ENCODE measurements at regions not wholly inside any gene's neighbourhood (a gene's known extent, or its start where the extent isn't known, plus 50 kb on each side); places are given as distances from the start of the nearest gene placed in this dataset.

DNA sequence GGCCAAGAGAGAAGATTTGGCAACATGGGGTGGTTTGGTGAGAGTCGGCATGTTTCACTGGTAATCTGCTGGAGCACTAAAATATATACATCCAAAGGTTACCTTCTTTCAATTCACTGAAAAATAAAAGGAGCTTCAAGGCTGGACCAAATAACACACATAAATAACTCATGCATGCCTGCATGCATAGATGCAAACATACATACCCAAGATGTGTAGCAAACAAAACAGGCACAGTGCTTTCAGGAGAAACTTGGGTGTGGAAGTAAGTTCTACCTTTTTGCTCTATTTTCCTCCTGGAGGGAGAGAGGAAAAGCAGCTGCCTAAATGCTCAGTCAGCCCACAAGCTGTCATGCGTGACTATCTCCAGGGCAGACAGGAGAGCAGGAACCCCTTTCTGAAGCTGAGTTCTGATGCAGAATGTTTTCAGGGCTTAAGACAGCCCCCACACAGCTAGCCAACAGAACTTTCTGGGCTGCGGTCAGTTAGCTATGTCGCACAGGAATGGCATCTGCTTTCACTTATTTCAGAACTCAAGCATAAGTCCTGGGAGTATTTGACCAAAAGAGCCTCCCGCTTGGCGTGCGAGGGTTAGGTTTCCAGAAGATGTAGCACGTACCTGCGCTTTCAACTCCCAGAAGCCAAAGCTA lies 166.2 kb downstream of the TOMM20 start (continued):
- TF ChIP-seq ZNF444 (CRISPR knock-in tag; IDR thresholded peaks at IDR 0.05) (no peak), ZBED1 (IDR thresholded peaks at IDR 0.05) (no peak), HBP1 (CRISPR knock-in tag; IDR thresholded peaks at IDR 0.05) (no peak), THAP7 (CRISPR knock-in tag; IDR thresholded peaks at IDR 0.05) (no peak), ZNF766 (CRISPR knock-in tag; conservative IDR thresholded peaks at IDR 0.05) (no peak), TAF15 (IDR thresholded peaks at IDR 0.05; ENCODE audit: low read depth, low read length) (no peak), KLF1 (tag; IDR thresholded peaks at IDR 0.05) (no peak), POLR3G (IDR thresholded peaks at IDR 0.05; ENCODE audit: extremely low read depth, insufficient read length, insufficient replicate concordance) (no peak), CXXC5 (CRISPR knock-in tag; IDR thresholded peaks at IDR 0.05) (no peak), PBX2 (CRISPR knock-in tag; IDR thresholded peaks at IDR 0.05; ENCODE audit: low read depth) (no peak), PBX2 (tag; conservative IDR thresholded peaks at IDR 0.05; ENCODE audit: low read depth) (no peak; the same call in 1 of the 2 replicates), HOXB6 (CRISPR knock-in tag; IDR thresholded peaks at IDR 0.05; ENCODE audit: borderline replicate concordance) (no peak), CCAR2 (IDR thresholded peaks at IDR 0.05; ENCODE audit: low read depth, low read length) (no peak), HDGF (IDR thresholded peaks at IDR 0.05) (no peak), SNAPC5 (CRISPR knock-in tag; IDR thresholded peaks at IDR 0.05) (no peak), SLC30A9 (CRISPR knock-in tag; IDR thresholded peaks at IDR 0.05) (no peak)
- TF ChIP-seq, protein P1, sequence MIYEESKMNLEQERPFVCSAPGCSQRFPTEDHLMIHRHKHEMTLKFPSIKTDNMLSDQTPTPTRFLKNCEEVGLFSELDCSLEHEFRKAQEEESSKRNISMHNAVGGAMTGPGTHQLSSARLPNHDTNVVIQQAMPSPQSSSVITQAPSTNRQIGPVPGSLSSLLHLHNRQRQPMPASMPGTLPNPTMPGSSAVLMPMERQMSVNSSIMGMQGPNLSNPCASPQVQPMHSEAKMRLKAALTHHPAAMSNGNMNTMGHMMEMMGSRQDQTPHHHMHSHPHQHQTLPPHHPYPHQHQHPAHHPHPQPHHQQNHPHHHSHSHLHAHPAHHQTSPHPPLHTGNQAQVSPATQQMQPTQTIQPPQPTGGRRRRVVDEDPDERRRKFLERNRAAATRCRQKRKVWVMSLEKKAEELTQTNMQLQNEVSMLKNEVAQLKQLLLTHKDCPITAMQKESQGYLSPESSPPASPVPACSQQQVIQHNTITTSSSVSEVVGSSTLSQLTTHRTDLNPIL (CRISPR knock-in tag; IDR thresholded peaks at IDR 0.05): no peak
- TF ChIP-seq, protein P2, sequence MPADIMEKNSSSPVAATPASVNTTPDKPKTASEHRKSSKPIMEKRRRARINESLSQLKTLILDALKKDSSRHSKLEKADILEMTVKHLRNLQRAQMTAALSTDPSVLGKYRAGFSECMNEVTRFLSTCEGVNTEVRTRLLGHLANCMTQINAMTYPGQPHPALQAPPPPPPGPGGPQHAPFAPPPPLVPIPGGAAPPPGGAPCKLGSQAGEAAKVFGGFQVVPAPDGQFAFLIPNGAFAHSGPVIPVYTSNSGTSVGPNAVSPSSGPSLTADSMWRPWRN (IDR thresholded peaks at IDR 0.05; ENCODE audit: low read depth): 0 out of 2 replicates have a peak, but pooled peaks have one; percentile 17
- TF ChIP-seq, protein P3, sequence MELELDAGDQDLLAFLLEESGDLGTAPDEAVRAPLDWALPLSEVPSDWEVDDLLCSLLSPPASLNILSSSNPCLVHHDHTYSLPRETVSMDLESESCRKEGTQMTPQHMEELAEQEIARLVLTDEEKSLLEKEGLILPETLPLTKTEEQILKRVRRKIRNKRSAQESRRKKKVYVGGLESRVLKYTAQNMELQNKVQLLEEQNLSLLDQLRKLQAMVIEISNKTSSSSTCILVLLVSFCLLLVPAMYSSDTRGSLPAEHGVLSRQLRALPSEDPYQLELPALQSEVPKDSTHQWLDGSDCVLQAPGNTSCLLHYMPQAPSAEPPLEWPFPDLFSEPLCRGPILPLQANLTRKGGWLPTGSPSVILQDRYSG (tag; conservative IDR thresholded peaks at IDR 0.05; ENCODE audit: low read depth): 0 out of 2 replicates have a peak, but pooled peaks have one; percentile 16

All from K562 (cell line).